ENCODE measurements at regions not wholly inside any gene's neighbourhood (a gene's known extent, or its start where the extent isn't known, plus 50 kb on each side); places are given as distances from the start of the nearest gene placed in this dataset.
A peak's percentile ranks its signal among the peaks of the same experiment; 100 is the strongest.

DNA sequence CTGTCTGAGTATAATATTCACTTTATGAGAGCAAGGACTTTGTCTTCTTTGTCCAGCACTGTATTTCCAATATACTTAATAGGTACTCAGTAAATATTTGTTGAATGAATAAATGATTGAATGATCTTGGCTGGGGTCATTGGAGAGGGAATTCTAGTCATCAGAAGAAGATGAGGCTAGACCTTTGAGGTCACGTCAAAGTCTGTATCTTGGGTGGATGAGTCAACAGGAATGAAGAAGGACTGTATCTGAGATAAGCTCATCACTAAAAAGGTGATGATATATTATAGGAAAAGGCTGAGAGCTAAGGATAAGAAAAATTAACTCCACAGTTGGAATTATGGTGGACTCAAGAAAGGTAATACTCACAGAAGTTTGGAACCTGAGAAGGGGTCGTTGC lies 125.1 kb upstream of the MAGI3 start:
- no peak for DNase-seq (ENCODE audit: low read depth)

DNA sequence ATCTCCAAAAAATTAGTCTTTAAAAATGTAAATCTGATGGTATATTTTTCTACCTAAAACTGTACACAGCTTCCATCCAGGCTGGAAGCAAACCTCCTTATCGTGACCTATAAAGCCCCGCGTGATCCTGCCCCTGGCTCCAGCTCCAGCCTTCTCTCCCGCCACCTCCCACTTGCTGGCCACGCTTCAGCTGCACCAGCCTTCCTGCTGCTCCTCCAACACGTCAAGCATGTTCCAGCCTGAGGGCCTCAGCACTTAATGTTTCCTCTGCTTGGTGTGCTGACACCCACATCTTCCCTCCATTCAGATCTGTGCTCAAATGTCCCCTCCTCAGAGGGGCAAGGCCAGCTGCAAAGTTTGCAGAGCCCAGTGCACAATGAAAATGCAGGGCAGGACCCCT lies 123.5 kb upstream of the MAGI3 start:
- DNase-seq (ENCODE audit: low read depth), result no peak

DNA sequence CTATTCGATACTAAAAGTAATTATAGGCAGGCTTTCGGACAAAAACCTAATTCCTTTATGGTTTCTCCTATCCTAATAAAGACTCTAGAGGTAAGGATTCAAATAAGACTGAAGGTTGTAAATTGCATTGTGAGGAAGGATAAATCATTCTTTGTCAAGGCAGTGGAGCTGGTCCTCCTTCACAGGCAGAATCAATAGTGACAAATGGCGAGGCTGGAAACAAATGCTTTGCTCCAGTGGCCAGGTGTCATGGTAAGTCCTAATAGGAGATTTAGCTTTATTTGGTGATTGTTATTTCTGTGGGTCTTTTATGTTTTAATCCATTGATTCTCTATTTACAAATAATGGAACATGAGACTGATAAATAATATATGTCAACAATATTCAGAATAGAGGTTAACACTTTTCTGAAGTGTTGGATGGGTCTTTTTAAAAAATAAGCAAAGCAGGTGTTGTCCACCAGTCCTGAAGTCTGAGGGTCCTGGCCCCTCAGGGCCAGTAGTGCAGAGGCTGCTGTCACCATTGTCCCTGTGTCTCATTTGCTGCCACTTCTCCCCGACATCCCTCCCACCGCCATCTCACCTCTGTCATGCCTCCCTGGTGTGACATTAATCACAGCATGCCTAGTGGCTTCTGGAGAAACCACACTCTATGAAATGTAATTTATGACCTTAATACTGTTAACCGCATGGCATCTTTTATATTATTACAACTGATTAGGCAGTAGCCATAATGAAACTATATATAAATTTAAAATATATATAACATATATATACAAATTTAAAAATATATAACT lies 120.9 kb upstream of the MAGI3 start:
- no peak for DNase-seq (ENCODE audit: low read depth)

GRCh38 chr1:113271039-113271438 lies 119.3 kb upstream of the MAGI3 start:
- DNase-seq (ENCODE audit: low read depth), result no peak

- DNase-seq (ENCODE audit: low read depth), result no peak
Measured at GRCh38 chr1:113275083-113275482, 115.2 kb upstream of the MAGI3 start.

DNA sequence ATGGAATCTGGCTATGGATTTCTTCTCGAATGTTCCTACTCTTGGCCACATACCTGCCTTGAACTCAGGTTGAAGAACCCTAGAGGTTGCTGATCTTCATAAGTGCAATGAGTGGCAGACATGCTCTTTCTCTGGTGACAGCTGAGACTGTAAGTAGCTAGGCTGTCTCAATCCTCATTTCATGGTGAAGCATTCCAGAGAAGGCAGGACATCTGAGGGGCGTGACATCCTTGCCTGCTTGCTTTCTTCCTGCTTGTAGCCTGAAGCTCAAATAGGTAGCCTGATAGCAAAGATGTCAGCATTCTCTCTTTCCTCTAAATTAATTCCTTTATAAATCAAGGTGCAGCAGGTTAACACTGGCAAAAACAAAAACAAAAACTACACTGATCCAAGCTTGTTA lies 114.6 kb upstream of the MAGI3 start:
- DNase-seq (ENCODE audit: low read depth), result no peak

DNA sequence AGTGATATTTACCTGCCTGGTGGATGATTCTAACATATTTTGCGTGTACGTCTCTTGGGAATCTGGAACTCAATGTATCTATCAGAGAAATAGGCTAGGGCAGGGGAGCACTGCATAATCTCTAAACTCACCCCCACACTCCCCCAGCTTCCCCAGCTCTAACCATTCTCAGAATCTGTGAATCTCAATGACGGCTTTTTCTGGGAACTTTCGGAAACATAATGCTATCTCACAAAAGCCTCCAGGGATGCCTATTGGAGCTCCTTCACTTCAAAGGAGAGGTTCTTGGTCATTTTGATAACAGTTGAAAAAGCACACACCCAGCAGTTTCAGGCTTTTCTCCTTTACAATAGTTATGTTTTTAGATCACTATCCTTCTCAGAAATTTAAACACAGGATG lies 113.8 kb upstream of the MAGI3 start:
- no peak for DNase-seq (ENCODE audit: low read depth)

GRCh38 chr1:113278371-113278770 lies 111.9 kb upstream of the MAGI3 start:
- DNase-seq (ENCODE audit: low read depth), result no peak

DNA sequence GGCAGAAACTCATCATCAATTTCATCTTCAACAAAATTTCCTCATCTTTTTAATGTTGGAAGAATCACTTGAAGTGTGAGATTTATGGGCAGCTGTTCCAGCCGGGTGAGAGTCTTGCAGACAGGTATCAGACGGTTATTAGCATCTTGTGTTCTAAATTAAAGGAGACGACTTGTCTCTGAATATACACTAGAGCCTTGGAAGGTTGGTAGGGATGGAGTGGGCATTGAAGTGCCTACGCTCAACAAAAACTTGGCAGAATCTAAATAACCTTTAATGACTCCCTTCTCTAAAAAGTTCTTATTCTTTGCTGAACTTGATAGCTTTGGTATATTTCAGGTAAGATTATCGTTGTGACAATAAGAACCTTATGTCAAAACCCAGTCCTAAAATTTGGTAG lies 111.5 kb upstream of the MAGI3 start:
- DNase-seq (ENCODE audit: low read depth), result no peak

DNA sequence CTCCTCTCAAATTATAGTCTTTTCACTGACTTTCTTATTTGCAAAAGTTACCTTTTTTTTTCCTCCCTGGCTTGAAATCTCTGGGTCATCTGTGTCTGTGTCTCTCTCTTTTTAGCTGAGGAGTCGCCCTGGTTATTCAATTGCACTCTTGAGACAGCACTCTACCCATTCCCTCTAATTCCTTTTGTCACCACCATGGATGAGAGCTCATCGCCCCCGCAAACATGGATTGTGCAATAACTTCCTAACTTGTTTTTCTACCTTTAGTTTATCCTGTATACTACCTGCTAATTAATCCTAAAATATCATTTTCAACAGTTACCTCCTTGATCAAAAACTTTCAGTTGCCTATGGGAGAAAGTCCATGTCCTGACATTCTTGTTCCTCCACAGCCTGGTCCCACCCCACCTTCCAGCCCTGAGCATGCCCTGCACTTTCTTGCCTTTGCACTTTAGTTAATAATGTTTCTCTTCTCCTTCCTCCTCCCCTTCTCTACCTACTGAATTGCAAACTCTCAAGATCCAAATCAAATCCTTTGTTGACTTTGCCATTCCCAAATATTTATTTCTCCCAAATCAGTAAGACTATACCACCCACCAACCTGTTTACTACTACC lies 110.4 kb upstream of the MAGI3 start:
- DNase-seq (ENCODE audit: low read depth), result no peak

DNA sequence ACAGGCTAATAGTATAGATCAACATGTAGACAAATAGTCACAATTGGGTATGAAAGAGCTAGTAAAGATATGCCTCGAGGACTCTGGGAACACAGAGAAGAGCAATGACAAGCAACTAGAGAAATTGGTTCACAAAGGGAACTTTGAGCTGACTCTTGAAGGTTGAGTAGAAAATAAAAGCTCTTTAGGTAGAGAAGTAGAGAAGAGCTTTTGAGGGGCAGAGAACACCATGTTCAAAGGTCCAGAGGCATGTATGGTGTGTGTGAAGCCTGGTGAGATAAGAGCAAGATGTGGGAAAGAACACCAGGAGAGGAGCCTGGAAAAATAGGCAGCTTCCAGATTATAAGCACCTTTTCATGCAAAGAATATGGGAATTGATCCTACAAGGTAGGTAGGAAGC lies 109.7 kb upstream of the MAGI3 start:
- DNase-seq (ENCODE audit: low read depth), result no peak

DNA sequence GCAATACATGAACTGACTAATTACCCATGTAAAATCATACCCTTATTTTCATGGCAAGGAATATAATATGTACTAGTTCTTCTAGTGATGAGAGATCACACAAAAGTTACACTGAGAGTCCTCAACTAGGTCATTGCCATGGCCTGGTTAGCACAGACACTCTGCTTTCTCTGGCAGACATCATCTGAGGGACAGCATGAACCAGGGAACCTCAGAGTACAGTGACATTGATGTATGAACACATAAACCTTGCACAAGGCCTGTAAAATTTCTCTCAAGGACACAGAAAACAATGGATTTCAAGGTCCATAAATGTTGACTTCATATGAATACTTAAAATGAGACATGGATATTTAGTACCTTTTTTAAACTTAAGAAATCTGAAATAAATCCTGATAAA lies 108.8 kb upstream of the MAGI3 start:
- DNase-seq (ENCODE audit: low read depth), result no peak

GRCh38 chr1:113282008-113282892 lies 108.1 kb upstream of the MAGI3 start:
- no peak for DNase-seq (ENCODE audit: low read depth)

DNA sequence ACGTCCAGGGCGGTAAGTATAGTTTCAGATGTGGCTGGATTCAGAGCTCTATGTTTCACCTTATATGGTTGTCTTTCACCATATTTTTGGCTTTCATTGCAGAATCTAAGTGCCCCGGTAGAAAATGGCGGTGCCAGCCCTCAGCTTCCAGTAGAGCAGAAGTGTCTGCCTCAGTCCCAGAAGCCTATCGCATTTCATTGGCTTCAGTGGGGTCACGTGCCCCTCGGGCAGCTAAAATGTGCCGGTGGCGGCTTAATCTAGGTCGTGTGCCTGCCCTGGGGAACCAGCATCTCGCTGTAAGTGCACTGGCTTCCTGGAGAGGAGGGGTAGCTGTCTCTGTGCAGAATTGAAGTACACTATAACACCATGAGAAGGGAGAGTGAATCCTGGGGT lies 107.4 kb upstream of the MAGI3 start:
- no peak for DNase-seq (ENCODE audit: low read depth)

DNA sequence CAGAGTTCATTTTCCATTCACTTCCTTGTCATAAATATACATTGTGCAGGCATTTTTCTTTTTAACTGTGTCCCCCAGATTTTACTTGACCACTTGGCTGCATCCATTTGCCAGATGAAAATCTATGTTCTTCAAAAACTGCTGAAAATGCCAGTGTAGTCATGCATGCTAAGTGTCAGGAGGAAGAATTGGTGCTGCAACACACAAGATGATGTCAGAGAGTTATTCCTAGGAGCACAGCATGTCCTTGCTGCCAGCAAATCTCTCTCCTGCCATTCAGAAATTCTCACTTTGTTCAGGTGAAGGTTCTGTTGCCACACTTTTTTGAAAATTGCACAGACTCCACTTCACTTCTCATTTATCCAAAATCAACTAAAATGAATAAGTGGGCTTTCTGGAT lies 106.4 kb upstream of the MAGI3 start:
- DNase-seq (ENCODE audit: low read depth), result peak; percentile 23

DNA sequence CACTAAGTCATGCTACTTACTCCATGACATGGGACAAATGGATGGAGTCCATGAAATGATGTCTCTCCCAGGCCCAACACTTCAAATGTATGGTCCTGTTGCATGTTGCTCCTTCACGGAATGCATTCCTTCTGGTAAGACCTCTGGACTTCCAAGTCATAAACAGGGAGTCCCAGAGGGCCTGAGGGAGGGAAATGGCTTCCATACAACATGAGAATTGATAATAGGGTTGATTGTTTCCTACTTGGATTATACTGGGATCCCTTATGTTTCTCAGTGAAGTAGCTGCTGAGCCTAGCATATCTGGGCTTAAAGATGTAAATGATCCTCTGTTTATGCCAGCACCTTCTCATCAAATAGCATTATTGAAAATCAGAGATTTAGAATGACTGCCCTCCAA lies 104.2 kb upstream of the MAGI3 start:
- DNase-seq (ENCODE audit: low read depth), result no peak

DNA sequence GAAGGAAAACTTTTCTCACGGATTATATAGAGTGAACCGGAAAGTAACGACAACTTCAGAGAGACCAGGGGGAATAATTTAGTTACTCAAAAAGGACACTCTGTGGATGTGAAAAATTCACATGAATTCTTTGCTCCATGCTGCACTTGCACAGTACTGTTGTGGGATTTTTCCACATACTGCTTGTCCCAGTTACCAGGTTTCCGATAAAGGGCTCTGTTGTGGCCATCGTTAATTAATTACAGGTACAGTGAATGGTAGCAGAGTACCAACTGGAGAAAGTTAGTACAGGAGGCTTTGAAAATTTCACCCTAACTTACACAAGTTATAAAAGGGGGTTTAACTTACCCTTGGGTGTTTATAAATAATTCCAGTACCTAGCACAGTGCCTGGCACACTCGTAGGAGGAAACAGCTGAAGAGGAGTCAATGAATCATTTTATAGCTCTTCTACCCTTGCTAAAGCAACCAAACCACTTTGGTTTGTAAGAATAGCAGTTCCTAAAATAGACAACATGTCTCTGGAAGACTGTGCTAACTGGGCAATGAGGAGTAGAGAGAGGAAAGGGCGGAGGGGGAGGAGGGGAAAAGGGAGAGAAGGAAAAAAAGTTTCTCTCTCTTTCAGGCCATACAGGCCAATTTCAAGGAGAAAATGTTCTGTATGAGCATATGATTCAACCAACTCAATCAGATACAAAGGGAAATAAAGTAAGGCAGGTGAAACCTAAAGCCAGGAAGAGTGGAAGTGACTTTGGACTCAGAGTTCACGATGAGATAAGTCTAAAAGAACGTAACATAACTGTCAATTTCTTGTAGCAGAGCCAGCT lies 98.3 kb upstream of the MAGI3 start:
- no peak for DNase-seq (ENCODE audit: low read depth)

GRCh38 chr1:113292603-113293255 lies 97.6 kb upstream of the MAGI3 start:
- no peak for DNase-seq (ENCODE audit: low read depth)

GRCh38 chr1:113293256-113293626 lies 97.1 kb upstream of the MAGI3 start:
- DNase-seq (ENCODE audit: low read depth), result no peak

- no peak for DNase-seq (ENCODE audit: low read depth)
Measured at GRCh38 chr1:113297749-113298148, 92.6 kb upstream of the MAGI3 start.

DNA sequence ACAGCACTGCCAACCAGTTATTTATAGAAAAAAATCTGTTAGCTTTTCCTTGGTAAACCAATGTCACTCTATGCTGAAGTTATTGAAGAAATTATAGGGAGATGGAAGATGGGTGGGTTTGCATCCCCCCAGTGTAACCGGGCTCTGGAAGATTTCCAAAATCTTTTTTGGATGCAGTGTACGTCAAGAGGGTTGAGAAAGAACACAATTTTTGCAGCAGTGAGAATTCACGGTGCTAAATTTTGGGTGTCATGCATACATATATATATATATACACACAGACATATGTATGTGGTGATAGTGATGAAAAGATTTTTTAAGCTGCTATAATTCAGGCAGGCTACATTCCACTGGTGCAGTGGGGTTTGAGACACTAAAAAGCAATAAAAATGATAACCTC lies 91.4 kb upstream of the MAGI3 start:
- DNase-seq (ENCODE audit: low read depth), result no peak

GRCh38 chr1:113302636-113303035 lies 87.7 kb upstream of the MAGI3 start:
- no peak for DNase-seq (ENCODE audit: low read depth)

Data from iris pigment epithelial cell (primary cell).